Esophagus (tissue), 2 donors: ENCODE measurements at regions not wholly inside any gene's neighbourhood (a gene's known extent, or its start where the extent isn't known, plus 50 kb on each side); places are given as distances from the start of the nearest gene placed in this dataset.

Source experiments
- H3K27ac ChIP-seq, 2 donors: one replicate each; pipeline ENCODE4 v1.5.1; 2013; ENCODE audit warnings: low read depth in 2 of 2, mild to moderate bottlenecking in 2 of 2, inconsistent platforms in 1 of 2, low read length in 1 of 2, moderate library complexity in 1 of 2
- H3K27me3 ChIP-seq, 2 donors: one replicate each; pipeline ENCODE4 v1.6.1; 2013; ENCODE audit warnings: low read length in 2 of 2, control low read depth in 1 of 2, mild to moderate bottlenecking in 1 of 2; ENCODE audit not compliant: insufficient read depth in 2 of 2, control insufficient read depth in 1 of 2
- H3K36me3 ChIP-seq, 2 donors: one replicate each; pipeline ENCODE4 v1.6.1; 2013; ENCODE audit warnings: low read length in 1 of 2; ENCODE audit not compliant: control insufficient read depth in 2 of 2, insufficient read depth in 2 of 2
- H3K4me1 ChIP-seq, 2 donors: one replicate each; pipeline ENCODE4 v1.6.1; 2013; ENCODE audit warnings: low read length in 1 of 2; ENCODE audit not compliant: control insufficient read depth in 2 of 2, insufficient read depth in 2 of 2
- H3K4me3 ChIP-seq, 2 donors: one replicate each; pipeline ENCODE4 v1.5.1; 2013; ENCODE audit warnings: low read length in 2 of 2, mild to moderate bottlenecking in 2 of 2, low read depth in 1 of 2, moderate library complexity in 1 of 2
- H3K9me3 ChIP-seq, 2 donors: one replicate each; pipeline ENCODE4 v1.6.1; 2013; ENCODE audit warnings: mild to moderate bottlenecking in 2 of 2, low read depth in 1 of 2, low read length in 1 of 2, moderate library complexity in 1 of 2; ENCODE audit not compliant: control insufficient read depth in 2 of 2, insufficient read depth in 1 of 2
- WGBS, 2 donors: extraction: QIAGEN DNeasy Blood & Tissue Kit; methylation state at CpG; one replicate each; pipeline ENCODE4 v1.1.7; 2013; 5-methylcytosine and 5-hydroxymethylcytosine counted together
- donor health status: healthy with polysubstance abuse.
- donor health status: Bipolar disorder and iron deficiency.

DNA sequence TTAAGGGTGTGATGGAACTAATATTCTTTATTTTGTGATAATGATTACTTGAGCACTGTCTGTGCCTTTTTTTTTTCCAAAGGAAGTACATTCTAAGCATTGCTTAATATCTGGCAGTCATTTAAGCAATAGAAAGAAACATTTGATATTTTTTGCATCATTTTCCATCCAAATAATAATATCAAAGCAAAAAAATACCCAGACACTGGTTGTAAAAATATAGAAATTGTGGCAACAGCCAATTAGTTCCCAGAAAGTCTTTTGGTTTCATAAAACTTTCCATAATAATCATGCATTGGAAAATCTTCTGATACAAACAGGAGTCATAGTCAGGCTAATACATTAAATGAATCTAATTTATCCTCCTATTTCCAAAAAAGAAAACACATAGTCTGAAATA lies 629.3 kb upstream of the ADAMTS5 start:
- H3K36me3 ChIP-seq = no peaks in the 10 kb centered on the region
- H3K4me1 ChIP-seq = no peaks in the 10 kb centered on the region
- H3K4me3 ChIP-seq = no peak overlapping the region
- no peaks in the 10 kb centered on the region for H3K9me3 ChIP-seq
- no peaks in the 10 kb centered on the region for H3K27me3 ChIP-seq
- H3K27ac ChIP-seq = no peak overlapping the region

DNA sequence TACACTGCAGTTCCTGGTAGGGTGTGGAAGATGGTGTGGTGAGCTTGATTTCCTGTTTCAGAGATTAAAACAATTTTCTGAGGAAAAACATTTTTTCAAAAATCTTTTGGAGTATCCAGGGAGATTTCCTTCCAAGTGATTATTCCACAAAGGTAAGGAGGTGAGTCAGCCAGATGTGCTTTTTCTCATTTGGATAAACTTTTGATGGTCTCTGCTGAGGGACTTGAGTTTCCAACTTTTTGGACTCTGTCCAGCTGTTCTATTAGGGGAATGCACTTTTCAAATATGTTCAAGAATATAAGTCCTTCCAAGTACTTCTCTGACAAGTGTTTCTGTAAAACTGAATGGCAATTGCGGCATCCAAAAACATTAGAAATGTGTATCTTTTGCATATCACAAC lies 628.8 kb upstream of the ADAMTS5 start:
- 83 to 89% methylated on average over 1 of the region's 1 CpG for WGBS, 2 donors
- no peaks in the 10 kb centered on the region for H3K27me3 ChIP-seq
- H3K27ac ChIP-seq = no peak overlapping the region
- no peaks in the 10 kb centered on the region for H3K9me3 ChIP-seq
- H3K4me3 ChIP-seq = no peak overlapping the region
- H3K36me3 ChIP-seq = no peaks in the 10 kb centered on the region
- H3K4me1 ChIP-seq = no peaks in the 10 kb centered on the region

GRCh38 chr21:27590271-27590670 lies 623.4 kb upstream of the ADAMTS5 start:
- Histone ChIP-seq H3K36me3 (no peaks in the 10 kb centered on the region), H3K9me3 (no peaks in the 10 kb centered on the region), H3K27ac (no peak overlapping the region), H3K27me3 (no peaks in the 10 kb centered on the region), H3K4me1 (no peaks in the 10 kb centered on the region), H3K4me3 (no peak overlapping the region)
- WGBS, 2 donors = 81 to 87% methylated on average over 6 of the region's 6 CpGs

DNA sequence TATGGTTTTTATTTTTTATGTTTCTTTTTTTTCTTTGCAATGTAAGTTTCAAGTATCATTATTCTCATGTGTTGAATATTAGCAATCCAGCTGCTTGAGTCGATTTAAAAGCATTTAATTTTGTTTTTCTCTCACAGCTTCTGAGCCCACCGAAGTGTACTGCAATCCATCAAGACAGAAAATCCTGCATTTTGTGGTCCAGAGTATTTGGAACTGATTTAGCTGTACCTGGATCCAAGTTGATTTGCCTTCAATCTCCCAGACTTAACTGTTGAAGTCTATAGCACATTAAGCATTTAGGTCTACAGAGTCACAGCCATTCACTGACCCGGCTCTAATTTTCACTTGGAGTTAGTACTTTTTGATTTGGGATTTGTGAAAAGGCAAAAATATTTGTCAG lies 622.9 kb upstream of the ADAMTS5 start:
- H3K36me3 ChIP-seq = no peaks in the 10 kb centered on the region
- H3K9me3 ChIP-seq = no peaks in the 10 kb centered on the region
- WGBS, 2 donors = 75 to 80% methylated on average over 3 of the region's 3 CpGs
- no peaks in the 10 kb centered on the region for H3K4me1 ChIP-seq
- no peaks in the 10 kb centered on the region for H3K27me3 ChIP-seq
- H3K27ac ChIP-seq = no peak overlapping the region
- H3K4me3 ChIP-seq = no peak overlapping the region

DNA sequence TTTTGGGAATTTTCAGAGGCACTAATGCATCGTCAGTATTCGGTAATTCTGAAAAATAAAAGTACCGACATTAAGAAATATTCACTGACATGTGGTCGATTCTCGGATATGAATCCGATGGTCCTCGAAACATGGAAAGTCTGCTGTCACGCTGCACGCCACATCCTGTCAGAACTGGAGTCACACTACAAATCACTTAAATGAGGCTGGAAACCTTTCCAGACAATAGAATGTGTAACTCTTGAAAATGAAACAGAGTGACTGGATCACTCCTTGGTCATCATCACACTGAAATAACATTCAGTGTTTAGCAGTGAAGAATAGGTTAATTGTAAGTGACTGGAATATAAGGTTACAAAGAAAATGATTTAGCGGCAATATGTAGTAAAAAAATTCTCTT lies 620.1 kb upstream of the ADAMTS5 start:
- Histone ChIP-seq H3K36me3 (no peaks in the 10 kb centered on the region), H3K4me3 (no peak overlapping the region), H3K27me3 (no peaks in the 10 kb centered on the region), H3K27ac (no peak overlapping the region), H3K4me1 (no peaks in the 10 kb centered on the region), H3K9me3 (no peaks in the 10 kb centered on the region)
- WGBS, 2 donors = 92 to 93% methylated on average over 10 of the region's 10 CpGs

- no peak overlapping the region for H3K4me3 ChIP-seq
- H3K4me1 ChIP-seq = no peaks in the 10 kb centered on the region
- 52 to 63% methylated on average over 3 of the region's 3 CpGs for WGBS, 2 donors
- H3K27ac ChIP-seq = no peak overlapping the region
- H3K36me3 ChIP-seq = no peaks in the 10 kb centered on the region
- no peaks in the 10 kb centered on the region for H3K27me3 ChIP-seq
- no peaks in the 10 kb centered on the region for H3K9me3 ChIP-seq
These were observed 619.4 kb upstream of the ADAMTS5 start for GRCh38 chr21:27586326-27586725.

DNA sequence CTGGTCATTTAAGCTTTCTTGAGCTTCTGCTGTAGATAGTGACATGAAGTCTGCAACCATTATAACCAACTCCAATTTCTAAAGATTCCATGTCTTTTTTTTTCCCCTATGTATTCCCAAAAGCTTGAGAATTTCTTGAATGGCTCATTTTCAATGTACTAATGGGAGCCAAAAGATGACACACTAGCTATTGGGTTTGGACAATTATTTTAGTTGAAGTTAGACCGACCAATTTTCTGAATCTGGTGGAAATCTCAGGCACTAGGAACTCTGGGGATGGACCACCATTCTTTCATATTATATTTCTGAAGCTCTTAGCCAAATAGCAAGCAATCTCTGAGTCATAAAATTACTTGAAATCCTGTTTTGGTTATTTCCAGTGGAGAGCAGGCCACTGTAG lies 617.4 kb upstream of the ADAMTS5 start:
- WGBS, 2 donors = 83 to 91% methylated on average over 1 of the region's 1 CpG
- no peaks in the 10 kb centered on the region for H3K4me1 ChIP-seq

DNA sequence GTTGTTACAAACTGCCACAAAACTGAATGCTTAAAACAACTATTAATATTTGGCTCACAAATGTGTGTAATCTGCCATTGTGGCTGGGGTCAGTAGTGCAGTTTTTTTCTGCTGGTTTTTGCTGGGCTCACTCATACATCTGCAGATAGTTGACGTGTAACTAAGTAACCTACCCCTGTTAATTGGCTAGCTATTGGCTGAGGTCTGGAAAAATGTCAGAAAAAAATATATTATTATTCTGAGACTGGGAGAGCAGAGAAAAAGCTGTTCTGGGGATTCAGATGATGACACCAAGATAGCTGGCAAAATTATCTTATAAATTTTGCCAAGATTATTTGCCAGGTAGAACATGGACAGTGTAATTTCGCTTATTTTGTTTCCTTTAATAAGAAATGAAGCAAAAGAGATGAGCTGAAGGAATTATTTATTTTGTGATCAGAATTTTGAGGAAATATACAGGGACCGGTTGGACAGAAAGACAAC lies 616.1 kb upstream of the ADAMTS5 start:
- WGBS, 2 donors = 69 to 74% methylated on average over 3 of the region's 3 CpGs
- Histone ChIP-seq H3K4me1 (no peaks in the 10 kb centered on the region), H3K27ac (no peak overlapping the region), H3K9me3 (no peaks in the 10 kb centered on the region), H3K27me3 (no peaks in the 10 kb centered on the region), H3K4me3 (no peak overlapping the region), H3K36me3 (no peaks in the 10 kb centered on the region)

More for the DNA sequence above, 617.4 kb upstream of the ADAMTS5 start:
- H3K4me3 ChIP-seq = no peak overlapping the region
- H3K27ac ChIP-seq = no peak overlapping the region
- no peaks in the 10 kb centered on the region for H3K9me3 ChIP-seq
- no peaks in the 10 kb centered on the region for H3K27me3 ChIP-seq
- no peaks in the 10 kb centered on the region for H3K36me3 ChIP-seq

DNA sequence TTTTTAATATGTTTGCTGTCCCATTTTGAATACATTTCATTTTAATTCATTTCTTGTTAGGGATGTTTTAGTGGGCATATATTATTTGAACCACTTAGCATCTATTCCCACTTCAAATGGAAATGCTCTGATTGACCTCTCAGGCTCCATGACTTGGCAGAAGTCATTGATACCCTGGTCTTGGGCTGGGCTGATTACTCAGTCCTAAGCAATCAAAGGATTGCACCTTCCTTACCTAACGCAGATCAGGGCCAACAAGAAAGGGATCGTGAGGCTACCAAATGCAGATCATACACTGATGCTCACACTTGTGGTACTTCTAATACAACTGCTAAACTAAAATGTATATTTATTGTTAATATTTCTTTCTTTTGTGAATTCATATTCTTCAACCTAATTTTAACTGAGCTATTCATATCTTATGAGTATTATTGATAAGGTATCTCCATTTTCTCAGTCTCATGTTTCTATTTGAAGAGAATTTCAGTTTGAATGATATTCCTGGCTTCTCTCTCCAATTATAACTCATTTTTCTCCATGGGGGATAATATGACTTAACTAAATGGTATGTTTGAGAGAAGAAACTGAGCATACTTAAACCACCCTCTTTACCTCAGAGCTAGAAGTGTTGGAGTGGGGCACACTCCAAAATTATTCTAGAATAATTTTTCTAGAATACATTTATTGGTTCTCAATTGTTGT lies 615.5 kb upstream of the ADAMTS5 start:
- H3K27ac ChIP-seq = no peak overlapping the region
- no peak overlapping the region for H3K4me3 ChIP-seq
- no peaks in the 10 kb centered on the region for H3K36me3 ChIP-seq
- no peaks in the 10 kb centered on the region for H3K27me3 ChIP-seq
- H3K4me1 ChIP-seq = no peaks in the 10 kb centered on the region
- no peaks in the 10 kb centered on the region for H3K9me3 ChIP-seq
- 85 to 91% methylated on average over 2 of the region's 2 CpGs for WGBS, 2 donors

GRCh38 chr21:27581168-27581567 lies 614.3 kb upstream of the ADAMTS5 start:
- H3K9me3 ChIP-seq = no peaks in the 10 kb centered on the region

More at GRCh38 chr21:27581168-27581567, 614.3 kb upstream of the ADAMTS5 start:
- H3K4me3 ChIP-seq = no peak overlapping the region
- no peaks in the 10 kb centered on the region for H3K4me1 ChIP-seq
- H3K27me3 ChIP-seq = no peaks in the 10 kb centered on the region
- H3K36me3 ChIP-seq = no peaks in the 10 kb centered on the region
- no peak overlapping the region for H3K27ac ChIP-seq
- 55 to 75% methylated on average over 4 of the region's 4 CpGs for WGBS, 2 donors
